ENCODE measurements at regions not wholly inside any gene's neighbourhood (a gene's known extent, or its start where the extent isn't known, plus 50 kb on each side); places are given as distances from the start of the nearest gene placed in this dataset.

DNA sequence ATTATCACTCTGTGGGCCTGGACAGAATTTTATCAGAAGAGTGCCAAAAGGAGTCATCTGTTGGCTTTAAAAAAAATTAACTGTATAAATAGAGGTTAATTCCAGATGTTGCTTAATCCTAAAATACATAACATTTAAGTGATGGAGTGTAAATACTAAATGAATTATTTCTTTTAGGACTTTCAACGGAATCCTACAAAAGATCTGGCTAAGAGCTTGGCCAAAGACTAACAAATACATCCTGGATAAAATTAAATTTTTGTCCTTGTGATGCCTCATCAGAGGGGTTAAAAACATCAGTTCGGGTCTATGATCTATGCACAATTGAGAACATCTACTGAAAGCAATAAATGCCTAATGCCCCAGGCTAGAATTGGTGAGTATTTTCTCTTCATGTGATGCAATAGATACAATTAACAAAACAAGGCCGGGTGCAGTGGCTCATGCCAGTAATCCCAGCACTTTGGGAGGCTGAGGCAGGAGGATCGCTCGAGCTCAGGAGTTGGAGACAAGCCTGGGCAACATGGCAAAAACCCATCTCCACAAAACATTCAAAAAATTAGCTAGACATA, 49.8 kb upstream of the RAP1B start:
- DNase-seq = no peak
